ENCODE measurements at regions not wholly inside any gene's neighbourhood (a gene's known extent, or its start where the extent isn't known, plus 50 kb on each side); places are given as distances from the start of the nearest gene placed in this dataset.

DNA sequence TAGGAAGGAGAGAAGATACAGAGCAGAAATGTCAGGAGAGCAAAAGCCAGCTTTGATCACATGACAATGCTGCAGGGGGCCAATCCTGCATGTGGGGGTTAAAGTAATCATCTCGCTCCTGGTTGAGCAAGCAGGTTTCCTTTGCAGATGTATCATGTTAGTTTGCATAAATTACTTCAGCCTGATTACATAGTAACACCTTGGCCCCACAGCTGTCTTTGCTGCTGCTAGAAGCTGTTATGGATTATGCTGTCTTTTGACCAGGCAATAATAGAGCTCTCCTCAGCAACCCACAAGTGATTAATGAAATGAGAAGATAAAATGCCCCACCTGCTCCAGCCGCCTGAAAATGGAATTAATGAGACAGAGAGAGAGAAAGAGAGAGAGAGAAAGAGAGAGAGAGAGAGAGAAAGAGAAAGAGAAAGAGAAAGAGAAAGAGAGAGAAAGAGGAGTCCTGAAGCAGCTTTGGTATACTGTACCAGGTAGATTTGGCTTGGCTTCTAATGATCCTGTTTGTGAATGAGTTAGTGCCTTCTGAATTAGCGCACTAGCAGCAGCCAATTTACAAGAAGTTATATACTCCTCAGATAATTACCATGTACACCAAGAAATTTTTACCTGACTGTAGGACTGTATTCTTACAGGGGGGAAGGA is 174.3 kb upstream of the RORB start:
- no peak for TF ChIP-seq CTCF (IDR thresholded peaks at IDR 0.05; ENCODE audit: low read length)
- TF ChIP-seq EZH2 (IDR thresholded peaks at IDR 0.05; ENCODE audit: borderline replicate concordance, low read length): no peak
